ENCODE measurements at regions not wholly inside any gene's neighbourhood (a gene's known extent, or its start where the extent isn't known, plus 50 kb on each side); places are given as distances from the start of the nearest gene placed in this dataset.

GRCh38 chr14:87205811-87206210 lies 787.2 kb downstream of the GALC start:
- no peaks in the 10 kb centered on the region for H3K27me3 Mint-ChIP-seq

GRCh38 chr14:87203346-87203745 lies 789.6 kb downstream of the GALC start:
- DNase-seq (no peak), ATAC-seq (ENCODE audit: low read depth) (no peak)
- H3K27ac Mint-ChIP-seq = no peak overlapping the region
- no peaks in the 10 kb centered on the region for H3K36me3 Mint-ChIP-seq
- H3K9me3 Mint-ChIP-seq = no peaks in the 10 kb centered on the region
- no peaks in the 10 kb centered on the region for H3K4me1 Mint-ChIP-seq
- H3K27me3 Mint-ChIP-seq = no peaks in the 10 kb centered on the region
- no peak overlapping the region for H3K4me3 Mint-ChIP-seq
- POLR2A ChIA-PET = no interaction called here

More at GRCh38 chr14:87205811-87206210, 787.2 kb downstream of the GALC start:
- Mint-ChIP-seq H3K9me3 (no peaks in the 10 kb centered on the region), H3K4me3 (no peak overlapping the region), H3K27ac (no peak overlapping the region), H3K36me3 (no peaks in the 10 kb centered on the region), H3K4me1 (no peaks in the 10 kb centered on the region)
- ATAC-seq (ENCODE audit: low read depth) = no peak
- POLR2A ChIA-PET = no interaction called here
- no peak for DNase-seq

DNA sequence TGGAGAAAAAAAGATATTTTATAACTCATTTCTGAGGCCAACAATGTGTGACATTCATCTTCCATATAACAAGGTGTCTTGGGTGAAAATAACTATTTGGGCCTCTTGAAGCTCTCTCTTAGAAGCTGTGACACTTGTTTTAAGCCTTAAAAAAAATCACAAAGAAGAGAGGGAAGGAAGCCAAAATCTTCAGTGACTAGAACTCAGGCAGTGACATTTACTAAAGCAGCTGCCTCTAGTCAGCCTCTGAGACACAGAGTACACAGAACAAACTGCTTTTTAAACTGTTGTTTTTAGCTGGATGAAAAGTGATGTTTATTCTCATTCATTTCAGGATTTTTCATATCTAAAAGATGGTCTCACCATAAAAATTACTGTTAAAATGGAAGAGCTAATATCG lies 793.6 kb downstream of the GALC start:
- POLR2A ChIA-PET = no interaction called here
- ATAC-seq (ENCODE audit: low read depth) (no peak), DNase-seq (no peak)
- no peak overlapping the region for H3K4me3 Mint-ChIP-seq
- H3K27ac Mint-ChIP-seq = no peak overlapping the region
- H3K27me3 Mint-ChIP-seq = no peaks in the 10 kb centered on the region
- no peaks in the 10 kb centered on the region for H3K4me1 Mint-ChIP-seq
- H3K9me3 Mint-ChIP-seq = peaks cover 1% of the 10 kb centered on the region
- no peaks in the 10 kb centered on the region for H3K36me3 Mint-ChIP-seq

DNA sequence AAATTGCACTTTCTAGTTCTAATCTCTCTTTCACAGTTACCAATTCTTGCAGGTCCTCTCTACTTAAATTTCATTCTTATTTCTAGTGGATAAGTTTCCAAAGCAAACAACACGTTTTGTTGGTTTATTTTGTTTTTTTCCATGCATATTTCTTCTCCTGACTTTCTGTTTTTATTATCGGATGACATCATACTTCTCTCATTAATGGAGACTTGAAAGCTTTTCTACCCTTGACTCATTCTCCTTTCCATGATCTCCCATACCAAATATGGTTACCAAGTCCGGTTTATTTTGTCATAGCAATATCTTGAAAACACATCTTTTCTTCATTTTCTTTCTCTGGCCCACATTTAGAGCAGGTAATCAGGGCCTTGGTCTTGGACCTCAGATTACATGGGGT lies 796.5 kb downstream of the GALC start:
- no peak overlapping the region for H3K27ac Mint-ChIP-seq
- H3K36me3 Mint-ChIP-seq = no peaks in the 10 kb centered on the region

DNA sequence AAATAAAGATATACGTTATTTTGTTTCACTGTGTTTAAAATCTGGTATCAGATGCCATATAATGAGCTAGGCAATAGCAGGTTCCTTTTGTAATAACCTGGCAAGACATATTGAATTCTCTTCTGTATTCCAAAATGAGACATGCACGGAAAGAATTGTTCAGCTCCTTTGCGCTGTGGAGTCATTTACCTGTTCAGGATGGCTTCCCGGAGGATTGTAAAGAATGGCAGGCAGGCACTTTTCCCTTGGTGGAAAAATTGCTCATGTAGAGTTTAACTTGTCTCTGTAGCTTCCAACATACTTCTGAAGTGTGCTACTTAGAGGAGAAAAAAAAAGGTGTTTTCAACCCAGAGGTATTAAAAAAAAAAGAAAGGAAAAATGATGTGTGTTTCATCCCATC lies 805.2 kb downstream of the GALC start:
- POLR2A ChIA-PET = no interaction called here

More for the DNA sequence above, 796.5 kb downstream of the GALC start:
- H3K4me1 Mint-ChIP-seq = no peaks in the 10 kb centered on the region
- ATAC-seq (ENCODE audit: low read depth) (no peak), DNase-seq (no peak)
- H3K4me3 Mint-ChIP-seq = no peak overlapping the region
- POLR2A ChIA-PET = no interaction called here
- peaks cover 3% of the 10 kb centered on the region for H3K9me3 Mint-ChIP-seq
- H3K27me3 Mint-ChIP-seq = no peaks in the 10 kb centered on the region

GRCh38 chr14:87186737-87187136 lies 806.2 kb downstream of the GALC start:
- Mint-ChIP-seq H3K27ac (no peak overlapping the region), H3K36me3 (no peaks in the 10 kb centered on the region), H3K27me3 (no peaks in the 10 kb centered on the region), H3K9me3 (peaks cover 4% of the 10 kb centered on the region), H3K4me1 (no peaks in the 10 kb centered on the region), H3K4me3 (no peak overlapping the region)
- DNase-seq (no peak), ATAC-seq (ENCODE audit: low read depth) (no peak)
- POLR2A ChIA-PET = no interaction called here

More for the DNA sequence above, 805.2 kb downstream of the GALC start:
- no peak for DNase-seq
- H3K4me3 Mint-ChIP-seq = no peak overlapping the region
- no peaks in the 10 kb centered on the region for H3K36me3 Mint-ChIP-seq
- H3K27ac Mint-ChIP-seq = no peak overlapping the region
- H3K4me1 Mint-ChIP-seq = no peaks in the 10 kb centered on the region
- peaks cover 5% of the 10 kb centered on the region for H3K9me3 Mint-ChIP-seq
- H3K27me3 Mint-ChIP-seq = no peaks in the 10 kb centered on the region
- no peak for ATAC-seq (ENCODE audit: low read depth)

- peaks cover 4% of the 10 kb centered on the region for H3K9me3 Mint-ChIP-seq
- H3K4me1 Mint-ChIP-seq = no peaks in the 10 kb centered on the region
- POLR2A ChIA-PET = no interaction called here
- H3K36me3 Mint-ChIP-seq = no peaks in the 10 kb centered on the region
- H3K27me3 Mint-ChIP-seq = no peaks in the 10 kb centered on the region
- no peak overlapping the region for H3K27ac Mint-ChIP-seq
- no peak for ATAC-seq (ENCODE audit: low read depth)
- H3K4me3 Mint-ChIP-seq = no peak overlapping the region
- DNase-seq = no peak
Observed at GRCh38 chr14:87185961-87186560, 806.9 kb downstream of the GALC start.

DNA sequence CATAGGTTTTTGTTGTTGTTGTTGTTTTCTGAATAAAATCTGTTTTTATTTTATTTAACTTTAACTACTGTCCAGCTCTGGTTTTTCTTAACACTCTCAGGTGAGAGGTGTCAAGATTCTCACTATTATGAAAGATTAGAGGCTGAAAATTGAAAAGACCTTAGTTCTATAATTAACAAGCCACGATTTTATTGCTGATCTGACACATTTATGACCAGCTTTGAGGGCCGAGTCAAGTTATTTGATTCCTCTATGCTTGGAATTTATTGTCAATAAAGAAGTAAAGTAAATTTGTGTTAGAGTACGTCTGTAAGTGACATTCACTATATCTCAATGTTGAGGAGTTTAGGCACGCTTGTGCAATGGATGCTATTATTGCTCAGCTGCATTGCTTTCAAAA lies 808.8 kb downstream of the GALC start:
- H3K27ac Mint-ChIP-seq = no peak overlapping the region
- H3K9me3 Mint-ChIP-seq = no peaks in the 10 kb centered on the region
- DNase-seq (no peak), ATAC-seq (ENCODE audit: low read depth) (no peak)
- H3K27me3 Mint-ChIP-seq = no peaks in the 10 kb centered on the region
- H3K4me1 Mint-ChIP-seq = no peaks in the 10 kb centered on the region
- H3K4me3 Mint-ChIP-seq = no peak overlapping the region
- no peaks in the 10 kb centered on the region for H3K36me3 Mint-ChIP-seq
- POLR2A ChIA-PET = no interaction called here

DNA sequence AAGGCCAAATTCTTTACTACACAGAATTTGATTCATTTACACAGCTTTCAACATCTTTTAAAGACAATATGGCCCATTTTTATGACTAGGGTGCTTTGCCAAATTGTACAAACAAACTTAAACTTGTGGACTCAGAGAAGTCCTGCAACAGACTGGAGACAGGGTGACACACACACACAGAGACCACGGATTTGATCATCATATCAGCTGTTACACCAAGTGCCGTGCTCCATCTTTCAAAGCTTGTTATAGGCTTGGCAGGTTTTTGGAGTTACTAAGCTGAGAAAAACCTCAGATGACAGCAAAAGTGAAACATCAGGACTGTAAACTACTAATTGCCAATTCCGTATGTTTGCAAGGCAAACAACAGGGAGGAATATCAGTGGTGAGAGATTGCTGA lies 811.7 kb downstream of the GALC start:
- POLR2A ChIA-PET = no interaction called here
- Mint-ChIP-seq H3K36me3 (no peaks in the 10 kb centered on the region), H3K4me3 (no peak overlapping the region), H3K27ac (no peak overlapping the region), H3K9me3 (no peaks in the 10 kb centered on the region), H3K4me1 (no peaks in the 10 kb centered on the region), H3K27me3 (no peaks in the 10 kb centered on the region)
- ATAC-seq (ENCODE audit: low read depth) = no peak
- DNase-seq = no peak

DNA sequence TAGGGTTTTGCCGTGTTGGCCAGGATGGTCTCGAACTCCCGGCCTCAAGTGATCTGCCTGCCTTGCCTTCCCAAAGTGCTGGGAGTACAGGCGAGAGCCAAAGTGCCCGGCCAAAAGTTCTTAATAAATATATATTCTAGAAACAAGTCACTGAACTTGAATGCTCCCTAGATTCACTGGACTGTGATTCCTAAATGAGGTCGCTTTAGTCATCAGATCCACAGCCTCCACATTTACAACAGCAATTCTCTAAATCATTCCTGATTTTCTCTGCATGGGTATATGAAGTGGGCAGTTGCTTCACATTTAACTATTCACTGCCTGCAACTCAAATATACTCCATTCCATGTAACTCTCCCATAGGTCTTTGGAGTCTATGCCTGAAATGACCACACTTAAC lies 813.0 kb downstream of the GALC start:
- no peaks in the 10 kb centered on the region for H3K4me1 Mint-ChIP-seq
- H3K4me3 Mint-ChIP-seq = no peak overlapping the region
- no peak for DNase-seq
- H3K27me3 Mint-ChIP-seq = no peaks in the 10 kb centered on the region
- H3K9me3 Mint-ChIP-seq = no peaks in the 10 kb centered on the region
- H3K36me3 Mint-ChIP-seq = no peaks in the 10 kb centered on the region
- H3K27ac Mint-ChIP-seq = no peak overlapping the region
- no peak for ATAC-seq (ENCODE audit: low read depth)
- POLR2A ChIA-PET = no interaction called here

- H3K27ac Mint-ChIP-seq = no peak overlapping the region
- no peak overlapping the region for H3K4me3 Mint-ChIP-seq
- H3K27me3 Mint-ChIP-seq = no peaks in the 10 kb centered on the region
- DNase-seq (no peak), ATAC-seq (ENCODE audit: low read depth) (no peak)
- no peaks in the 10 kb centered on the region for H3K36me3 Mint-ChIP-seq
- POLR2A ChIA-PET = no interaction called here
- H3K9me3 Mint-ChIP-seq = no peaks in the 10 kb centered on the region
- no peaks in the 10 kb centered on the region for H3K4me1 Mint-ChIP-seq
Observed at GRCh38 chr14:87178277-87178676, 814.7 kb downstream of the GALC start.

DNA sequence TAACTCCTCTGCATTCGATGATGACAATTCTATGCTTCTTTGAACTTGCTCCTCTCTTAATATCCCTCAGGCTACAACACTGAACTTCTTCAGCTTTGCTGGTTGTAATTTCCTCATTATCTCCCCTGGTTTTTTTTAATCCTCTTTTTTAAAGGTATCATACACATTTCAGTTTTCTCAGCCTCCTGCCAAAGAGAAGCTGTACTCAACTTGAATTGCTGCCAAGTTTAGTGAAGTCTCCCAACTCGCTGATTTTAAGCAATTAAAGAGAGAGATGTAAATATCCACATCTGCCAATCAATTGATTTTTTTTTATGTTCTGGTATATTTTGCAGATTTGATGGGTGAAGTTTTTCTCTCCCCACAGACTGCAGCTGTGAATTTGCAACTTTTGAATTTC lies 817.8 kb downstream of the GALC start:
- H3K9me3 Mint-ChIP-seq = no peaks in the 10 kb centered on the region
- H3K27ac Mint-ChIP-seq = no peak overlapping the region
- DNase-seq = no peak
- H3K27me3 Mint-ChIP-seq = no peaks in the 10 kb centered on the region
- ATAC-seq (ENCODE audit: low read depth) = no peak
- no peaks in the 10 kb centered on the region for H3K36me3 Mint-ChIP-seq
- no peak overlapping the region for H3K4me3 Mint-ChIP-seq
- H3K4me1 Mint-ChIP-seq = no peaks in the 10 kb centered on the region
- POLR2A ChIA-PET = no interaction called here

- POLR2A ChIA-PET = no interaction called here
- H3K4me3 Mint-ChIP-seq = no peak overlapping the region
- no peak for ATAC-seq (ENCODE audit: low read depth)
Observed at GRCh38 chr14:87171141-87171540, 821.8 kb downstream of the GALC start.

DNA sequence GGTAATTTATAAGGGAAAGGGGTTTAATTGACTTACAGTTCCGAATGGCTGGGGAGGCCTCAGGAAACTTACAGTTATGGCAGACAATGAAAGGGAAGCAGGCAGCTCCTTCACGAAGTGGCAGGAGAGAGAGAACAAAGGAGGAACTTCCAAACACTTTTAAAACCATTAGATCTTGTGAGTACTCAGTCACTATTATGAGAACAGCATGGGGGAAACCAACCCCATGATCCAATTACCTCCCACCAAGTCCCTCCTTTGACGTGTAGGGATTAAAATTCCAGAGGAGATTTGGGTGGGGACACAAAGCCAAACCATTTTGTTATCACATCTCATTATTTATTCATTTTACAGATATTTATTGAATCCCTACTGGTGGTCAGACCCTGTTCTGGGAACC lies 822.8 kb downstream of the GALC start:
- no peak overlapping the region for H3K27ac Mint-ChIP-seq
- no peaks in the 10 kb centered on the region for H3K27me3 Mint-ChIP-seq
- H3K4me1 Mint-ChIP-seq = no peaks in the 10 kb centered on the region
- H3K9me3 Mint-ChIP-seq = peaks cover 3% of the 10 kb centered on the region
- H3K4me3 Mint-ChIP-seq = no peak overlapping the region
- DNase-seq (no peak), ATAC-seq (ENCODE audit: low read depth) (no peak)
- no peaks in the 10 kb centered on the region for H3K36me3 Mint-ChIP-seq
- POLR2A ChIA-PET = no interaction called here

More at GRCh38 chr14:87171141-87171540, 821.8 kb downstream of the GALC start:
- Mint-ChIP-seq H3K36me3 (no peaks in the 10 kb centered on the region), H3K27me3 (no peaks in the 10 kb centered on the region), H3K9me3 (peaks cover 3% of the 10 kb centered on the region), H3K4me1 (no peaks in the 10 kb centered on the region), H3K27ac (no peak overlapping the region)
- no peak for DNase-seq

DNA sequence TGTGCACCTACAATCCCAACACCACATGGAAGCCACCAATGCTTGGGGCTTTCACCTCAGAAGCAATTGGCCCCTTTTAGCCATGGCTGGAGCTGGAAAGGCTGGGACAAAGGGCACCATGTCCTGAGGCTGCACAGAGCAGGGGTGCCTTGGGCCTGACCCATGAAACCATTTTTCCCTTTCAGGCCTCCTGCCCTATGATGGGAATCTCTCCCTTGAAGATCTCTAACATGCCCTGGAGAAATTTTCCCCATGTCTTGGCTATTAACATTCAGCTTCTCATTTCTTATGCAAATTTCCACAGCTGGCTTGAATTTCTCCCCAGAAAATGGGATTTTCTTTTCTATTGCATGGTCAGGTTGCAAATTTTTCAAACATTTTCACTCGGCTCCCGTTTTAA lies 823.6 kb downstream of the GALC start:
- ATAC-seq (ENCODE audit: low read depth) = no peak
- Mint-ChIP-seq H3K4me3 (no peak overlapping the region), H3K27ac (no peak overlapping the region), H3K4me1 (no peaks in the 10 kb centered on the region), H3K9me3 (peaks cover 3% of the 10 kb centered on the region), H3K27me3 (no peaks in the 10 kb centered on the region), H3K36me3 (no peaks in the 10 kb centered on the region)
- POLR2A ChIA-PET = no interaction called here
- DNase-seq = no peak
